ENCODE measurements at regions not wholly inside any gene's neighbourhood (a gene's known extent, or its start where the extent isn't known, plus 50 kb on each side); places are given as distances from the start of the nearest gene placed in this dataset.

DNA sequence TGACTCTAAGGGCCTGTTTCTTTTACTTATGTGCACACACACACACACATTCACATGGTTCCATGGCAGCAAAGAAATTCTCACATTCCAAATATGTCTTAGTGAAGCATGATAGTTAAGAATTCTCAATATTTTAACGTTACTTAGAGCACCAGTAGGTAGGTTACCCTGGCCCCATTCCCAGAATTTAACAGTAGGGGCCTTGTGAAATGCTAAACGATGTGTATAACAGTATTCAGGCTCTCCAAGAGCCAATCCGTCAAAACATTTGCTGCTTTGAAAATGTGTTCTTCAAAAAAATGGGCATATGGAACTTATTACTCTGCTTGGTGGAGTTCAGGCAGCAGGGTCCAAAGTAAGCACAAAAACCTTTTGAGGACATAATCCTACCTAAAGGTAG is 93.7 kb upstream of the DAB2 start:
- no peak for TF ChIP-seq HOXA7 (CRISPR knock-in tag; IDR thresholded peaks at IDR 0.05)
- TF ChIP-seq, protein P1, sequence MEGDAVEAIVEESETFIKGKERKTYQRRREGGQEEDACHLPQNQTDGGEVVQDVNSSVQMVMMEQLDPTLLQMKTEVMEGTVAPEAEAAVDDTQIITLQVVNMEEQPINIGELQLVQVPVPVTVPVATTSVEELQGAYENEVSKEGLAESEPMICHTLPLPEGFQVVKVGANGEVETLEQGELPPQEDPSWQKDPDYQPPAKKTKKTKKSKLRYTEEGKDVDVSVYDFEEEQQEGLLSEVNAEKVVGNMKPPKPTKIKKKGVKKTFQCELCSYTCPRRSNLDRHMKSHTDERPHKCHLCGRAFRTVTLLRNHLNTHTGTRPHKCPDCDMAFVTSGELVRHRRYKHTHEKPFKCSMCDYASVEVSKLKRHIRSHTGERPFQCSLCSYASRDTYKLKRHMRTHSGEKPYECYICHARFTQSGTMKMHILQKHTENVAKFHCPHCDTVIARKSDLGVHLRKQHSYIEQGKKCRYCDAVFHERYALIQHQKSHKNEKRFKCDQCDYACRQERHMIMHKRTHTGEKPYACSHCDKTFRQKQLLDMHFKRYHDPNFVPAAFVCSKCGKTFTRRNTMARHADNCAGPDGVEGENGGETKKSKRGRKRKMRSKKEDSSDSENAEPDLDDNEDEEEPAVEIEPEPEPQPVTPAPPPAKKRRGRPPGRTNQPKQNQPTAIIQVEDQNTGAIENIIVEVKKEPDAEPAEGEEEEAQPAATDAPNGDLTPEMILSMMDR (IDR thresholded peaks at IDR 0.05), result no peak
- TF ChIP-seq ZFP36 (IDR thresholded peaks at IDR 0.05; ENCODE audit: borderline replicate concordance, partially characterized antibody), result no peak
- TF ChIP-seq, protein P2, sequence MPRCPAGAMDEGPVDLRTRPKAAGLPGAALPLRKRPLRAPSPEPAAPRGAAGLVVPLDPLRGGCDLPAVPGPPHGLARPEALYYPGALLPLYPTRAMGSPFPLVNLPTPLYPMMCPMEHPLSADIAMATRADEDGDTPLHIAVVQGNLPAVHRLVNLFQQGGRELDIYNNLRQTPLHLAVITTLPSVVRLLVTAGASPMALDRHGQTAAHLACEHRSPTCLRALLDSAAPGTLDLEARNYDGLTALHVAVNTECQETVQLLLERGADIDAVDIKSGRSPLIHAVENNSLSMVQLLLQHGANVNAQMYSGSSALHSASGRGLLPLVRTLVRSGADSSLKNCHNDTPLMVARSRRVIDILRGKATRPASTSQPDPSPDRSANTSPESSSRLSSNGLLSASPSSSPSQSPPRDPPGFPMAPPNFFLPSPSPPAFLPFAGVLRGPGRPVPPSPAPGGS (IDR thresholded peaks at IDR 0.05), result no peak
- no peak for TF ChIP-seq POLR2A (IDR thresholded peaks at IDR 0.05; ENCODE audit: low read length)
- TF ChIP-seq RFX5 (IDR thresholded peaks at IDR 0.05), result no peak
- no peak for TF ChIP-seq MYC (IDR thresholded peaks at IDR 0.05; ENCODE audit: borderline replicate concordance, low read length)
- TF ChIP-seq EHF (CRISPR knock-in tag; IDR thresholded peaks at IDR 0.05), result no peak
- no peak for TF ChIP-seq SREBF2 (IDR thresholded peaks at IDR 0.05)
- TF ChIP-seq EP300 (IDR thresholded peaks at IDR 0.05), result no peak
- TF ChIP-seq, protein P3, sequence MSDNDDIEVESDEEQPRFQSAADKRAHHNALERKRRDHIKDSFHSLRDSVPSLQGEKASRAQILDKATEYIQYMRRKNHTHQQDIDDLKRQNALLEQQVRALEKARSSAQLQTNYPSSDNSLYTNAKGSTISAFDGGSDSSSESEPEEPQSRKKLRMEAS (IDR thresholded peaks at IDR 0.05), result no peak
- no peak for TF ChIP-seq POLR2AphosphoS2 (conservative IDR thresholded peaks at IDR 0.05; ENCODE audit: low read length)
